ENCODE measurements at regions not wholly inside any gene's neighbourhood (a gene's known extent, or its start where the extent isn't known, plus 50 kb on each side); places are given as distances from the start of the nearest gene placed in this dataset.

DNA sequence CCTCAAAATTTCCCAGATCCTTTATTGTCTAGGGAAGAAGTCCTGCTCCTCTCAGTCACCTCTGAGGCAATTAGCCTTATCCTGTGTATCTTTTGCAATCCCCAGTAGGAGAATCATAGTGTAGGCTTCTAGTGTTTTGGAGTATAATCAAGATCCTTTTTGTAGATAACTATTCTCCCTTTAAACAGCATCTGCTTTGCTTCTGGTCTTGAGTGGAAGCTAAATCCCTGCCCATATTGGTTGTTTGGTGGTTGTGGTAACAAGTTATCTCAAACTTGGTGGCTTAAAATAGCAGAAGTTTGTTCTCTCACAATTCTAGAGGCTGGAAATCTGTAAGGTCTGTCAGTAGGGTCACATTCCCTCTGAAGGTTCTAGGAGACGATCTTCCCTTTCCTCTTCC lies 217.5 kb upstream of the RASGRP1 start:
- TF ChIP-seq, protein P1, sequence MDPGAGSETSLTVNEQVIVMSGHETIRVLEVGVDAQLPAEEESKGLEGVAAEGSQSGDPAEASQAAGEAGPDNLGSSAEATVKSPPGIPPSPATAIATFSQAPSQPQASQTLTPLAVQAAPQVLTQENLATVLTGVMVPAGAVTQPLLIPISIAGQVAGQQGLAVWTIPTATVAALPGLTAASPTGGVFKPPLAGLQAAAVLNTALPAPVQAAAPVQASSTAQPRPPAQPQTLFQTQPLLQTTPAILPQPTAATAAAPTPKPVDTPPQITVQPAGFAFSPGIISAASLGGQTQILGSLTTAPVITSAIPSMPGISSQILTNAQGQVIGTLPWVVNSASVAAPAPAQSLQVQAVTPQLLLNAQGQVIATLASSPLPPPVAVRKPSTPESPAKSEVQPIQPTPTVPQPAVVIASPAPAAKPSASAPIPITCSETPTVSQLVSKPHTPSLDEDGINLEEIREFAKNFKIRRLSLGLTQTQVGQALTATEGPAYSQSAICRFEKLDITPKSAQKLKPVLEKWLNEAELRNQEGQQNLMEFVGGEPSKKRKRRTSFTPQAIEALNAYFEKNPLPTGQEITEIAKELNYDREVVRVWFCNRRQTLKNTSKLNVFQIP (CRISPR knock-in tag; IDR thresholded peaks at IDR 0.05; ENCODE audit: borderline replicate concordance, low read depth), result no peak
- no peak for TF ChIP-seq ZFP3 (CRISPR knock-in tag; IDR thresholded peaks at IDR 0.05)
- TF ChIP-seq TCF4 (CRISPR knock-in tag; IDR thresholded peaks at IDR 0.05; ENCODE audit: borderline replicate concordance), result no peak
- TF ChIP-seq CSDC2 (CRISPR knock-in tag; IDR thresholded peaks at IDR 0.05), result no peak
- no peak for TF ChIP-seq GLIS3 (CRISPR knock-in tag; IDR thresholded peaks at IDR 0.05)
- ATAC-seq, result no peak

DNA sequence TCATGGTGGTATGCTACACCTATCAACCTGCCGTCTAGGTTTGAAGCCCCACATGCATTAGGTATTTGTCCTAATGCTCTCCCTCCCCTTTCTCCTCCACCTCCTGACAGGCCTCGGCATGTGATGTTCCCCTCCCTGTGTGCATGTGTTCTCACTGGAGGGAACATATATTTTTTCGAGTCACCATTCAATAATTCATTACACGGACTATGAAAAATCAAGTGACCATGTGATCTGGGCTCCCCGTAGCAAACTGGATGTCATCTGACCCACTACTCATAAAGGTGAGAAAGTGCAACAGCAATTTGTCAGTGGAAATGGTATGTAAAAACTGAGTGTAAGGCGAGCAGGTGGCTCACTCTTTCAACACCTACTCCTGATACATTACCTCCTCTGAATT lies 224.3 kb upstream of the RASGRP1 start:
- TF ChIP-seq ZNF8 (CRISPR knock-in tag; IDR thresholded peaks at IDR 0.05) (no peak), SNAI2 (CRISPR knock-in tag; IDR thresholded peaks at IDR 0.05) (no peak), GLIS3 (CRISPR knock-in tag; IDR thresholded peaks at IDR 0.05) (no peak), RARB (CRISPR knock-in tag; IDR thresholded peaks at IDR 0.05) (no peak), CSDC2 (CRISPR knock-in tag; IDR thresholded peaks at IDR 0.05) (no peak), ARNTL (CRISPR knock-in tag; IDR thresholded peaks at IDR 0.05; ENCODE audit: borderline replicate concordance, low read depth) (no peak), ZFP30 (CRISPR knock-in tag; IDR thresholded peaks at IDR 0.05) (no peak), ISL1 (CRISPR knock-in tag; IDR thresholded peaks at IDR 0.05) (no peak), PPARA (CRISPR knock-in tag; IDR thresholded peaks at IDR 0.05; ENCODE audit: borderline replicate concordance) (no peak), BACH2 (CRISPR knock-in tag; IDR thresholded peaks at IDR 0.05; ENCODE audit: borderline replicate concordance) (no peak)
- TF ChIP-seq, protein P2, sequence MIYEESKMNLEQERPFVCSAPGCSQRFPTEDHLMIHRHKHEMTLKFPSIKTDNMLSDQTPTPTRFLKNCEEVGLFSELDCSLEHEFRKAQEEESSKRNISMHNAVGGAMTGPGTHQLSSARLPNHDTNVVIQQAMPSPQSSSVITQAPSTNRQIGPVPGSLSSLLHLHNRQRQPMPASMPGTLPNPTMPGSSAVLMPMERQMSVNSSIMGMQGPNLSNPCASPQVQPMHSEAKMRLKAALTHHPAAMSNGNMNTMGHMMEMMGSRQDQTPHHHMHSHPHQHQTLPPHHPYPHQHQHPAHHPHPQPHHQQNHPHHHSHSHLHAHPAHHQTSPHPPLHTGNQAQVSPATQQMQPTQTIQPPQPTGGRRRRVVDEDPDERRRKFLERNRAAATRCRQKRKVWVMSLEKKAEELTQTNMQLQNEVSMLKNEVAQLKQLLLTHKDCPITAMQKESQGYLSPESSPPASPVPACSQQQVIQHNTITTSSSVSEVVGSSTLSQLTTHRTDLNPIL (CRISPR knock-in tag; IDR thresholded peaks at IDR 0.05; ENCODE audit: low read depth), result no peak
- TF ChIP-seq, protein P3, sequence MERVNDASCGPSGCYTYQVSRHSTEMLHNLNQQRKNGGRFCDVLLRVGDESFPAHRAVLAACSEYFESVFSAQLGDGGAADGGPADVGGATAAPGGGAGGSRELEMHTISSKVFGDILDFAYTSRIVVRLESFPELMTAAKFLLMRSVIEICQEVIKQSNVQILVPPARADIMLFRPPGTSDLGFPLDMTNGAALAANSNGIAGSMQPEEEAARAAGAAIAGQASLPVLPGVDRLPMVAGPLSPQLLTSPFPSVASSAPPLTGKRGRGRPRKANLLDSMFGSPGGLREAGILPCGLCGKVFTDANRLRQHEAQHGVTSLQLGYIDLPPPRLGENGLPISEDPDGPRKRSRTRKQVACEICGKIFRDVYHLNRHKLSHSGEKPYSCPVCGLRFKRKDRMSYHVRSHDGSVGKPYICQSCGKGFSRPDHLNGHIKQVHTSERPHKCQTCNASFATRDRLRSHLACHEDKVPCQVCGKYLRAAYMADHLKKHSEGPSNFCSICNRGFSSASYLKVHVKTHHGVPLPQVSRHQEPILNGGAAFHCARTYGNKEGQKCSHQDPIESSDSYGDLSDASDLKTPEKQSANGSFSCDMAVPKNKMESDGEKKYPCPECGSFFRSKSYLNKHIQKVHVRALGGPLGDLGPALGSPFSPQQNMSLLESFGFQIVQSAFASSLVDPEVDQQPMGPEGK (CRISPR knock-in tag; IDR thresholded peaks at IDR 0.05; ENCODE audit: borderline replicate concordance), result no peak
- TF ChIP-seq, protein P4, sequence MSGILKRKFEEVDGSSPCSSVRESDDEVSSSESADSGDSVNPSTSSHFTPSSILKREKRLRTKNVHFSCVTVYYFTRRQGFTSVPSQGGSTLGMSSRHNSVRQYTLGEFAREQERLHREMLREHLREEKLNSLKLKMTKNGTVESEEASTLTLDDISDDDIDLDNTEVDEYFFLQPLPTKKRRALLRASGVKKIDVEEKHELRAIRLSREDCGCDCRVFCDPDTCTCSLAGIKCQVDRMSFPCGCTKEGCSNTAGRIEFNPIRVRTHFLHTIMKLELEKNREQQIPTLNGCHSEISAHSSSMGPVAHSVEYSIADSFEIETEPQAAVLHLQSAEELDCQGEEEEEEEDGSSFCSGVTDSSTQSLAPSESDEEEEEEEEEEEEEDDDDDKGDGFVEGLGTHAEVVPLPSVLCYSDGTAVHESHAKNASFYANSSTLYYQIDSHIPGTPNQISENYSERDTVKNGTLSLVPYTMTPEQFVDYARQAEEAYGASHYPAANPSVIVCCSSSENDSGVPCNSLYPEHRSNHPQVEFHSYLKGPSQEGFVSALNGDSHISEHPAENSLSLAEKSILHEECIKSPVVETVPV (CRISPR knock-in tag; IDR thresholded peaks at IDR 0.05), result no peak
- TF ChIP-seq, protein P5, sequence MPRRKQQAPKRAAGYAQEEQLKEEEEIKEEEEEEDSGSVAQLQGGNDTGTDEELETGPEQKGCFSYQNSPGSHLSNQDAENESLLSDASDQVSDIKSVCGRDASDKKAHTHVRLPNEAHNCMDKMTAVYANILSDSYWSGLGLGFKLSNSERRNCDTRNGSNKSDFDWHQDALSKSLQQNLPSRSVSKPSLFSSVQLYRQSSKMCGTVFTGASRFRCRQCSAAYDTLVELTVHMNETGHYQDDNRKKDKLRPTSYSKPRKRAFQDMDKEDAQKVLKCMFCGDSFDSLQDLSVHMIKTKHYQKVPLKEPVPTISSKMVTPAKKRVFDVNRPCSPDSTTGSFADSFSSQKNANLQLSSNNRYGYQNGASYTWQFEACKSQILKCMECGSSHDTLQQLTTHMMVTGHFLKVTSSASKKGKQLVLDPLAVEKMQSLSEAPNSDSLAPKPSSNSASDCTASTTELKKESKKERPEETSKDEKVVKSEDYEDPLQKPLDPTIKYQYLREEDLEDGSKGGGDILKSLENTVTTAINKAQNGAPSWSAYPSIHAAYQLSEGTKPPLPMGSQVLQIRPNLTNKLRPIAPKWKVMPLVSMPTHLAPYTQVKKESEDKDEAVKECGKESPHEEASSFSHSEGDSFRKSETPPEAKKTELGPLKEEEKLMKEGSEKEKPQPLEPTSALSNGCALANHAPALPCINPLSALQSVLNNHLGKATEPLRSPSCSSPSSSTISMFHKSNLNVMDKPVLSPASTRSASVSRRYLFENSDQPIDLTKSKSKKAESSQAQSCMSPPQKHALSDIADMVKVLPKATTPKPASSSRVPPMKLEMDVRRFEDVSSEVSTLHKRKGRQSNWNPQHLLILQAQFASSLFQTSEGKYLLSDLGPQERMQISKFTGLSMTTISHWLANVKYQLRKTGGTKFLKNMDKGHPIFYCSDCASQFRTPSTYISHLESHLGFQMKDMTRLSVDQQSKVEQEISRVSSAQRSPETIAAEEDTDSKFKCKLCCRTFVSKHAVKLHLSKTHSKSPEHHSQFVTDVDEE (CRISPR knock-in tag; IDR thresholded peaks at IDR 0.05), result no peak
- TF ChIP-seq, protein P1 (CRISPR knock-in tag; IDR thresholded peaks at IDR 0.05; ENCODE audit: borderline replicate concordance, low read depth), result no peak
- ATAC-seq, result no peak

DNA sequence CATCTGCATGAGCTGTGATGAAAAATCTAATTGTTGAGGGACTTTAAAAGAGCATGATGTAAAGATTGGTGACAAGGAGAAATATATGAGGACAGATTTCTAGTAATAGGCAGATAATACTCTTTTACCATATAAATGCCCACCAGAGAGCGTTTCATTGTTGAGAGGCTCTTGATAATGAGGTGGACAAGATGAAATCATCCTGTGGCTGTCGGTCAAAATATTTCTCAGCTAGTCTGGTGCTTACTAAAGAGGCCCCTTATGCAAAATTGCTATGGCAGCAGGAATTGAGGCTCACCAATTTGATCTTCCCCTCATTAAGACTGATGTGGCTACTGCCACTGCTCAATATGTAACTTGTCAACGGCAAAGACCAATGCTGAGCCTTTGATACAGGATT lies 225.0 kb upstream of the RASGRP1 start:
- ATAC-seq, result no peak
- TF ChIP-seq TCF4 (CRISPR knock-in tag; IDR thresholded peaks at IDR 0.05; ENCODE audit: borderline replicate concordance) (no peak), ARNTL (CRISPR knock-in tag; IDR thresholded peaks at IDR 0.05; ENCODE audit: borderline replicate concordance, low read depth) (no peak), RARB (CRISPR knock-in tag; IDR thresholded peaks at IDR 0.05) (no peak), TOX (CRISPR knock-in tag; IDR thresholded peaks at IDR 0.05; ENCODE audit: borderline replicate concordance) (no peak), ZNF565 (CRISPR knock-in tag; conservative IDR thresholded peaks at IDR 0.05; ENCODE audit: low read depth) (no peak), PPARA (CRISPR knock-in tag; IDR thresholded peaks at IDR 0.05; ENCODE audit: borderline replicate concordance) (no peak), ZC3H10 (CRISPR knock-in tag; IDR thresholded peaks at IDR 0.05) (no peak), ESRRG (CRISPR knock-in tag; IDR thresholded peaks at IDR 0.05) (no peak), ZFP30 (CRISPR knock-in tag; IDR thresholded peaks at IDR 0.05) (no peak)
- TF ChIP-seq, protein P2 (CRISPR knock-in tag; IDR thresholded peaks at IDR 0.05; ENCODE audit: low read depth), result no peak
- TF ChIP-seq, protein P3 (CRISPR knock-in tag; IDR thresholded peaks at IDR 0.05; ENCODE audit: borderline replicate concordance), result no peak
- TF ChIP-seq, protein P1 (CRISPR knock-in tag; IDR thresholded peaks at IDR 0.05; ENCODE audit: borderline replicate concordance, low read depth), result no peak
